ENCODE measurements at regions not wholly inside any gene's neighbourhood (a gene's known extent, or its start where the extent isn't known, plus 50 kb on each side); places are given as distances from the start of the nearest gene placed in this dataset.
A peak's percentile ranks its signal among the peaks of the same experiment; 100 is the strongest.

- ChIA-PET CTCF (no interaction called here), POLR2A (no interaction called here)
- Histone ChIP-seq H3K4me1 (ENCODE audit: control insufficient read depth in 2 of 2, insufficient read depth in 2 of 2, low read length in 2 of 2) (no peaks in the 10 kb centered on the region), H3K4me3 (ENCODE audit: control extremely low read depth in 1 of 5, extremely low read depth in 1 of 5, insufficient read depth in 1 of 5, low read depth in 2 of 5, low read length in 4 of 5) (no peak overlapping the region), H3K27me3 (replicated peaks in 1 of 4; ENCODE audit: control extremely low read depth in 1 of 4, control insufficient read depth in 3 of 4, insufficient read depth in 4 of 4, low read length in 3 of 4) (no peaks in the 10 kb centered on the region), H3K4me2 (replicated peaks; ENCODE audit: low read depth, low read length, poor library complexity, severe bottlenecking) (no peak overlapping the region), H3K27ac (ENCODE audit: low read length in 2 of 2) (no peak overlapping the region), H3K36me3 (replicated peaks in 1 of 2; ENCODE audit: control extremely low read depth in 1 of 2, control insufficient read depth in 1 of 2, extremely low read depth in 1 of 2, insufficient read depth in 2 of 2, low read length in 1 of 2) (no peaks in the 10 kb centered on the region), H3K9me3 (ENCODE audit: control extremely low read depth in 1 of 3, control insufficient read depth in 2 of 3, insufficient read depth in 1 of 3, low read length in 2 of 3) (peaks cover 0 to 1% (median 0%) of the 10 kb centered on the region in 3 donors), H2AFZ (ENCODE audit: insufficient read depth, low read depth, low read length, poor library complexity, severe bottlenecking) (no peak overlapping the region), H3K79me2 (ENCODE audit: control insufficient read depth, insufficient read depth, low read length) (no peaks in the 10 kb centered on the region), H3K9ac (ENCODE audit: low read length) (no peak overlapping the region), H4K20me1 (ENCODE audit: control insufficient read depth, insufficient read depth, low read length, poor library complexity, severe bottlenecking) (no peaks in the 10 kb centered on the region)
- no peak for TF ChIP-seq EZH2 (IDR thresholded peaks at IDR 0.05; ENCODE audit: borderline replicate concordance, insufficient read depth, low read depth, low read length, poor library complexity, severe bottlenecking)
- TF ChIP-seq, protein P1, sequence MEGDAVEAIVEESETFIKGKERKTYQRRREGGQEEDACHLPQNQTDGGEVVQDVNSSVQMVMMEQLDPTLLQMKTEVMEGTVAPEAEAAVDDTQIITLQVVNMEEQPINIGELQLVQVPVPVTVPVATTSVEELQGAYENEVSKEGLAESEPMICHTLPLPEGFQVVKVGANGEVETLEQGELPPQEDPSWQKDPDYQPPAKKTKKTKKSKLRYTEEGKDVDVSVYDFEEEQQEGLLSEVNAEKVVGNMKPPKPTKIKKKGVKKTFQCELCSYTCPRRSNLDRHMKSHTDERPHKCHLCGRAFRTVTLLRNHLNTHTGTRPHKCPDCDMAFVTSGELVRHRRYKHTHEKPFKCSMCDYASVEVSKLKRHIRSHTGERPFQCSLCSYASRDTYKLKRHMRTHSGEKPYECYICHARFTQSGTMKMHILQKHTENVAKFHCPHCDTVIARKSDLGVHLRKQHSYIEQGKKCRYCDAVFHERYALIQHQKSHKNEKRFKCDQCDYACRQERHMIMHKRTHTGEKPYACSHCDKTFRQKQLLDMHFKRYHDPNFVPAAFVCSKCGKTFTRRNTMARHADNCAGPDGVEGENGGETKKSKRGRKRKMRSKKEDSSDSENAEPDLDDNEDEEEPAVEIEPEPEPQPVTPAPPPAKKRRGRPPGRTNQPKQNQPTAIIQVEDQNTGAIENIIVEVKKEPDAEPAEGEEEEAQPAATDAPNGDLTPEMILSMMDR (IDR thresholded peaks at IDR 0.05), result no peak
- no peaks in the 10 kb centered on the region for H3K27me3 Mint-ChIP-seq
- no peaks in the 10 kb centered on the region for H3K4me1 Mint-ChIP-seq
- no peak for DNase-seq
- 84% methylated on average over 2 of the region's 4 CpGs for WGBS (ENCODE audit: insufficient coverage)
- H3K27ac Mint-ChIP-seq, result no peak overlapping the region
- ATAC-seq (ENCODE audit: low read depth), result no peak
- H3K9me3 Mint-ChIP-seq (ENCODE audit: insufficient read depth), result no peaks in the 10 kb centered on the region
- H3K4me3 Mint-ChIP-seq, result no peak overlapping the region
- intact Hi-C loops (cut with micrococcal nuclease), result no loop called here
Measured at GRCh38 chr21:23607782-23608431, 1999.4 kb downstream of the MRPL39 start.

- no peaks in the 10 kb centered on the region for H3K4me1 Mint-ChIP-seq
- H3K9me3 Mint-ChIP-seq (ENCODE audit: insufficient read depth), result no peaks in the 10 kb centered on the region
- TF ChIP-seq, protein P1 (IDR thresholded peaks at IDR 0.05), result no peak
- TF ChIP-seq EZH2 (IDR thresholded peaks at IDR 0.05; ENCODE audit: borderline replicate concordance, insufficient read depth, low read depth, low read length, poor library complexity, severe bottlenecking), result no peak
- intact Hi-C loops (cut with micrococcal nuclease), result no loop called here
- Histone ChIP-seq H3K9ac (ENCODE audit: low read length) (no peak overlapping the region), H4K20me1 (ENCODE audit: control insufficient read depth, insufficient read depth, low read length, poor library complexity, severe bottlenecking) (no peaks in the 10 kb centered on the region), H2AFZ (ENCODE audit: insufficient read depth, low read depth, low read length, poor library complexity, severe bottlenecking) (no peak overlapping the region), H3K9me3 (ENCODE audit: control extremely low read depth in 1 of 3, control insufficient read depth in 2 of 3, insufficient read depth in 1 of 3, low read length in 2 of 3) (peaks cover 0 to 2% (median 0%) of the 10 kb centered on the region in 3 donors), H3K4me3 (ENCODE audit: control extremely low read depth in 1 of 5, extremely low read depth in 1 of 5, insufficient read depth in 1 of 5, low read depth in 2 of 5, low read length in 4 of 5) (no peak overlapping the region), H3K27ac (ENCODE audit: low read length in 2 of 2) (no peak overlapping the region), H3K4me2 (replicated peaks; ENCODE audit: low read depth, low read length, poor library complexity, severe bottlenecking) (no peak overlapping the region), H3K36me3 (replicated peaks in 1 of 2; ENCODE audit: control extremely low read depth in 1 of 2, control insufficient read depth in 1 of 2, extremely low read depth in 1 of 2, insufficient read depth in 2 of 2, low read length in 1 of 2) (no peaks in the 10 kb centered on the region), H3K79me2 (ENCODE audit: control insufficient read depth, insufficient read depth, low read length) (no peaks in the 10 kb centered on the region), H3K27me3 (replicated peaks in 1 of 4; ENCODE audit: control extremely low read depth in 1 of 4, control insufficient read depth in 3 of 4, insufficient read depth in 4 of 4, low read length in 3 of 4) (no peaks in the 10 kb centered on the region), H3K4me1 (ENCODE audit: control insufficient read depth in 2 of 2, insufficient read depth in 2 of 2, low read length in 2 of 2) (no peaks in the 10 kb centered on the region)
- H3K4me3 Mint-ChIP-seq, result no peak overlapping the region
- 100% methylated on average over 2 of the region's 4 CpGs for WGBS (ENCODE audit: insufficient coverage)
- DNase-seq, result peak; percentile 2
- ChIA-PET CTCF (no interaction called here), POLR2A (no interaction called here)
- no peaks in the 10 kb centered on the region for H3K27me3 Mint-ChIP-seq
- no peak for ATAC-seq (ENCODE audit: low read depth)
- no peak overlapping the region for H3K27ac Mint-ChIP-seq
Measured at GRCh38 chr21:23601549-23601948, 2005.7 kb downstream of the MRPL39 start.

All from B cell (primary cell).